Adrenal gland (tissue), 9 donors: ENCODE measurements at regions not wholly inside any gene's neighbourhood (a gene's known extent, or its start where the extent isn't known, plus 50 kb on each side); places are given as distances from the start of the nearest gene placed in this dataset.

ENCODE experiments used
- DNase-seq, 7 donors: peaks; one replicate each; pipeline ENCODE4 v3.0.0-alpha.2; 2019 to 2020
- H3K27ac ChIP-seq, 5 donors: fragments of 200-600 bp; sonication (generic) in 4 of 5; 1 replicate in 3 of 5; 2 replicates in 2 of 5; pipeline versions ENCODE4 v1.5.1 to v1.8.0; 2016 to 2020; ENCODE audit warnings: mild to moderate bottlenecking in 1 of 5
- H3K27me3 ChIP-seq: fragments of 200-600 bp; 2 replicates; pipeline ENCODE4 v1.8.0; 2021
- H3K36me3 ChIP-seq, 2 donors: fragments of 200-600 bp; replicated peaks in 1 of 2; 1 replicate in 1 of 2; 2 replicates in 1 of 2; pipeline versions ENCODE4 v1.5.1 to v1.8.0; 2018 to 2022
- H3K4me1 ChIP-seq, 2 donors: fragments of 200-600 bp; replicated peaks in 1 of 2; 1 replicate in 1 of 2; 2 replicates in 1 of 2; pipeline versions ENCODE4 v1.5.1 to v1.8.0; 2018 to 2021
- H3K4me3 ChIP-seq, 4 donors: fragments of 200-600 bp; sonication (generic) in 3 of 4; one replicate each; pipeline ENCODE4 v1.5.1; 2016 to 2018
- H3K9me3 ChIP-seq, 3 donors: fragments of 200-600 bp; sonication (generic) in 1 of 3; replicated peaks in 1 of 3; 1 replicate in 2 of 3; 2 replicates in 1 of 3; pipeline versions ENCODE4 v1.5.1 to v1.8.0; 2016 to 2021
- POLR2A ChIP-seq, 2 donors: fragments of 450-650 bp; IDR thresholded peaks; one replicate each; pipeline ENCODE4 v1.6.1; 2017; ENCODE audit warnings: antibody characterized with exemption in 2 of 2, mild to moderate bottlenecking in 2 of 2, moderate library complexity in 1 of 2
- WGBS, 4 donors: extraction: QIAGEN DNeasy Blood & Tissue Kit in 2 of 4; methylation state at CpG; one replicate each; pipeline versions ENCODE4 v1.1.5 to v1.1.7; 2013 to 2017; 5-methylcytosine and 5-hydroxymethylcytosine counted together
- intact Hi-C, 2 donors: fragments of 100-400 bp; cut with DNase I; formaldehyde crosslinking; loops; one replicate each; pipeline versions ENCODE4 v1.14.1 to v1.15.0; 2022 to 2023
- TF ChIP-seq, protein P1 (sequence below), 6 experiments: fragments of 450-650 bp in 4 of 6; fragments of 200-600 bp in 2 of 6; sonication (generic) in 1 of 6; IDR thresholded peaks; 1 replicate in 5 of 6; 2 replicates in 1 of 6; pipeline versions ENCODE4 v1.5.1 to v1.8.0; 2016 to 2021; ENCODE audit warnings: antibody characterized with exemption in 6 of 6, mild to moderate bottlenecking in 2 of 6, moderate library complexity in 1 of 6
- donor health status: healthy with polysubstance abuse.
- donor health status: Bipolar disorder and iron deficiency.
- donor health status: DM: yes; HTN: yes; CAD: no.
- donor health status: DM: no; HTN: no; CAD: no.
- donor health status: DM: no; HTN: no; CAD: no.

DNA sequence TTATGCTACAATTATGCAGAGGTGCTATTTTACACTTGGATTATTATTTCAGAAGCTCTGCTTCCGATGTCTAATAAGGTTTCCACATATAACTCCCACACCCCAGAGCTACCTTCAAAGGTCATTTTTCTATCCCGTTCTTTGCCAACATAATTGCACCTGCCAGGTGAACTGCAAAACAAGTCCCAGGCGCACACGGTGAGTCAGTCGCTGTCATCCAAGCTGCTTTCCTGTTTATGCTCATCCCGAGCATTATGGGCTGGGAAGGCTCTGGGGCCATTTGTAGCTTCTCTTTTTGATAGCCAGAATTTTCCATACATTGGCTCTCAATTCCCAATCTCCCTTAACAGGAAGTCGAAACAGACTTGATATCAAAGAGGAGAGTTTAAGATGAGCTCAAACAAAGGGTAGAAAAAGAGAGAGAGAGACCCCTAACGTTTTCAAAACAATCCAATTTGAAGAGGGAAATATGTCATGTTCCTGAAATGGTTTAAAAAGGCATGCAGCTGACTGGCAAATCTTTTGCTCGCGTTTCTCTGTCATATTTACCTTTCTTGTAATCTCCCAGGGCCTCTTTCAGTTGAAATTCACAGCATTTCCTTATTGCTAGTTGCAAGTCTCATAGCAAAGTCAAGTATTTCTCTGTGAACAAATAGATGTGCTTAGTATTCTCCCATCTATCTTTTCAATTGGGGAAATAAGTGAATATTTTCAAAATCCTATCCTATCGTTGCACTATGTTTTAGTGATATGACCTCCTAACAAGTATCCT lies 815.9 kb downstream of the KCNA4 start:
- no peak overlapping the region for H3K4me3 ChIP-seq
- WGBS, 4 donors = 62 to 68% (median 63%) methylated on average over 11 of the region's 11 CpGs
- TF ChIP-seq, protein P1, sequence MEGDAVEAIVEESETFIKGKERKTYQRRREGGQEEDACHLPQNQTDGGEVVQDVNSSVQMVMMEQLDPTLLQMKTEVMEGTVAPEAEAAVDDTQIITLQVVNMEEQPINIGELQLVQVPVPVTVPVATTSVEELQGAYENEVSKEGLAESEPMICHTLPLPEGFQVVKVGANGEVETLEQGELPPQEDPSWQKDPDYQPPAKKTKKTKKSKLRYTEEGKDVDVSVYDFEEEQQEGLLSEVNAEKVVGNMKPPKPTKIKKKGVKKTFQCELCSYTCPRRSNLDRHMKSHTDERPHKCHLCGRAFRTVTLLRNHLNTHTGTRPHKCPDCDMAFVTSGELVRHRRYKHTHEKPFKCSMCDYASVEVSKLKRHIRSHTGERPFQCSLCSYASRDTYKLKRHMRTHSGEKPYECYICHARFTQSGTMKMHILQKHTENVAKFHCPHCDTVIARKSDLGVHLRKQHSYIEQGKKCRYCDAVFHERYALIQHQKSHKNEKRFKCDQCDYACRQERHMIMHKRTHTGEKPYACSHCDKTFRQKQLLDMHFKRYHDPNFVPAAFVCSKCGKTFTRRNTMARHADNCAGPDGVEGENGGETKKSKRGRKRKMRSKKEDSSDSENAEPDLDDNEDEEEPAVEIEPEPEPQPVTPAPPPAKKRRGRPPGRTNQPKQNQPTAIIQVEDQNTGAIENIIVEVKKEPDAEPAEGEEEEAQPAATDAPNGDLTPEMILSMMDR (IDR thresholded peaks at IDR 0.05) = no peak
- TF ChIP-seq POLR2A (IDR thresholded peaks at IDR 0.05) = no peak
- no peak for DNase-seq
- no peaks in the 10 kb centered on the region for H3K9me3 ChIP-seq
- no peaks in the 10 kb centered on the region for H3K27me3 ChIP-seq
- H3K27ac ChIP-seq = no peak overlapping the region
- H3K4me1 ChIP-seq = no peaks in the 10 kb centered on the region
- H3K36me3 ChIP-seq = no peaks in the 10 kb centered on the region
- intact Hi-C loops = no loop called here

DNA sequence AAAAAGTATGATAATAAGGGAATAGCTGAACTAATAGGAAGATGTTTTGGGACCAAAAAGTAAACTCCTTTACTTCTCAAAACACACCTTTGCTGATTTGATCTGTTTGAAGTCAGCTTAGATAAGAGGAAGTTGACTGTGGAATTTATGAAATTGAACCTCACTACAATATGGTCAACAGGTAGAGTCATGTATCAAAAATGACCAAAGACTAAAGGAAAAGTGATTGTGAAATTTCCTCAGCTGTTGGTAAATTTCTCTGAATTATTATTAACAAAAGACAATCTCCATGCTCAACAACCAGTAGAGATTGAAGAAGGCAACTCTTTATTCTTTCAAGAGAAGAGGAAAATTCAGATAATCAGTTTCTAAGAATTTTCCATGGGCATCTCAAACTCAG lies 826.5 kb downstream of the KCNA4 start:
- Histone ChIP-seq H3K36me3 (no peaks in the 10 kb centered on the region), H3K27ac (no peak overlapping the region)
- intact Hi-C loops = no loop called here

DNA sequence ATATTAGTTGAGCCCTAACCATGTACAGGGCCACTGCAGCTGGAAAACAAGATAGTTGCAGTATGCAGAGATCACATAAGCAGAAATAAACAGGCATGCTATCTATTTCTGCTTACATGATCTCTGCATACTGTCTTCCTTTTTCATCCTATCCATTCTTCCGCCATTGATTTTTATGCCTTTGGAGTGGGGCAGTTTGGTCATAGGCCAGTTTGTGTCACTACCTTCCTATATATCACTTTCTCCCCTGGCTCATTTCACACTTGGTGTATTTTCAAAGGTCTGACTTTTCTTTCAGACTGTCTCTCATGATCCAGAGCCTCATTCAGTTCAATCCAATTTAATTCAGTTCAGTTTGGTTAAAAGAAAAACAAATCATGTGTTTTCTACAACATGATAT lies 829.6 kb downstream of the KCNA4 start:
- Histone ChIP-seq H3K27ac (no peak overlapping the region), H3K9me3 (no peaks in the 10 kb centered on the region), H3K4me1 (no peaks in the 10 kb centered on the region), H3K27me3 (no peaks in the 10 kb centered on the region), H3K36me3 (no peaks in the 10 kb centered on the region), H3K4me3 (no peak overlapping the region)
- intact Hi-C loops = no loop called here
- TF ChIP-seq, protein P1 (IDR thresholded peaks at IDR 0.05) = no peak
- TF ChIP-seq POLR2A (IDR thresholded peaks at IDR 0.05) = no peak
- DNase-seq = no peak
- WGBS, 4 donors = 78 to 95% (median 86%) methylated on average over 1 of the region's 1 CpG

More for the DNA sequence above, 826.5 kb downstream of the KCNA4 start:
- Histone ChIP-seq H3K27me3 (no peaks in the 10 kb centered on the region), H3K4me1 (no peaks in the 10 kb centered on the region), H3K4me3 (no peak overlapping the region), H3K9me3 (no peaks in the 10 kb centered on the region)
- DNase-seq = no peak
- TF ChIP-seq, protein P1 (IDR thresholded peaks at IDR 0.05) = no peak
- TF ChIP-seq POLR2A (IDR thresholded peaks at IDR 0.05) = no peak

DNA sequence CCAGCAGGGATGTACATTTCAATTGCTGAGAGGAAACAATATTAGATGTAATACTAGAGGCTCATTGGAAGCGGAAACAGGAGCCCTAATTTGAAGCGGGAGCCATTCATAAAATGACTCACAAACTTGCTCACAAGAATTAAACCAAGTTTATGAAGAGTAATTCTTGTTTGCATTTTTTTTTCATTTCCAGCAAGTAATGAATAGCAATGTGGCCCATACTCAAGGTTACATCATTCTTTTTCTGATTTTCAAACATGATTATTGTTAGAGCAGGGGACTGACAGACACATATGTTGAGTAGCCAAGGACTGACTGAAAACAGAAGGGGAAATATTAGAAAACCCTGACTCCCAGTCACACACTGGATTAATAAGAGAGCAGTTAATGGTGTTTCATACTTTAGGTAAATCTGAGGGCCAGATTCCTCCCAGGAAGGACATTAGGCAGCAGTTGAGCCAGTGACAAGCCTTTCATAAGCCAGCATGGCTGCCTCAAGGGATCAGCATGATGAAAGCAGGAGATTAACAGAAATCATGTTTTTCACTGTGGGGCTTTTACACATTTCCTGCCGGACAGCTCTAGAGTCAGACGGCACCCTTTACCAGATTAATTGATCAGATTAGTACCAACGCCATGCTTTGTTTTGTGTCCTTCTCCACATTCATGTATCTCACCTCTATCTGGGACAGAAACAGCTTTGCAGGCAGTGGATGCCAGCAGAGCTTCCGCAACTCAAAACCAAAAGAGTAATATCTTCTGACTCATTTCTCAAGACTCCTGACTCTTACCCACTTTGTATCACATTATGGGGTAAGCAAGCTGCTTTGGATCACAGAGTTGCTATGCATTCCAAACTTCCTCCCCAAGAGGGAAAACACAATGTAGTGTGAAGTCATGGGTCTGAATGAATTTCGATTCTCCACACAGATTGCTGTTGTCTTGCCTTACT lies 831.6 kb downstream of the KCNA4 start:
- Histone ChIP-seq H3K36me3 (no peaks in the 10 kb centered on the region), H3K27ac (no peak overlapping the region), H3K4me3 (no peak overlapping the region), H3K4me1 (no peaks in the 10 kb centered on the region), H3K9me3 (no peaks in the 10 kb centered on the region), H3K27me3 (no peaks in the 10 kb centered on the region)
- DNase-seq = no peak
- WGBS, 4 donors = 65 to 74% (median 68%) methylated on average over 7 of the region's 7 CpGs
- TF ChIP-seq POLR2A (IDR thresholded peaks at IDR 0.05) = no peak
- TF ChIP-seq, protein P1 (IDR thresholded peaks at IDR 0.05) = no peak
- intact Hi-C loops = no loop called here
